Heart left ventricle (tissue), 13 donors: ENCODE measurements at regions not wholly inside any gene's neighbourhood (a gene's known extent, or its start where the extent isn't known, plus 50 kb on each side); places are given as distances from the start of the nearest gene placed in this dataset.

Source experiments
- CTCF ChIP-seq, 12 donors: fragments of 200-600 bp; sonication (generic) in 4 of 12; IDR thresholded peaks; one replicate each; pipeline versions ENCODE4 v1.5.0 to v1.8.0; 2018 to 2022; ENCODE audit warnings: antibody characterized with exemption in 12 of 12, mild to moderate bottlenecking in 5 of 12
- POLR2A ChIP-seq, 2 donors: fragments of 450-650 bp; IDR thresholded peaks; one replicate each; pipeline ENCODE4 v1.6.1; 2017; ENCODE audit warnings: antibody characterized with exemption in 2 of 2, mild to moderate bottlenecking in 2 of 2, moderate library complexity in 2 of 2
- donor health status: ischemic (EF 13 %, LVEDD 7.1; RV severe dilation, severe dysfunction).
- donor health status: DM: no; HTN: yes; CAD: no.
- donor health status: DM: no; HTN: no; CAD: no.
- donor health status: ischemic (EF 25% LVEDD 6.9; RV normal size, moderate dysfunction).
- donor health status: ischemic (EF 25% LVEDD 5.7; RV mildly dilated, moderate dysfunction).
- donor health status: ischemic (EF 35%, LVEDD 5.7; RV mildly dilated, moderate dysfunction).
- donor health status: nonischemic (EF 11% LVEDD 7.7; RV severe dilation, severe dysfunction).
- donor health status: DM: yes; HTN: yes; CAD: no.
- donor health status: PGD.
- donor health status: ischemic (EF 29% LVEDD 5.4; RV normal size, mild dysfunction).
- donor health status: nonischemic (EF 23%, LVEDD 6.1; RV moderate dilation, normal function).

GRCh38 chr12:107349839-107350238 lies 256.5 kb upstream of the CRY1 start:
- TF ChIP-seq CTCF (IDR thresholded peaks at IDR 0.05) (no peak), POLR2A (IDR thresholded peaks at IDR 0.05) (no peak)
